ENCODE measurements at regions not wholly inside any gene's neighbourhood (a gene's known extent, or its start where the extent isn't known, plus 50 kb on each side); places are given as distances from the start of the nearest gene placed in this dataset.

- Histone ChIP-seq H4K8ac (ENCODE audit: low read depth, low read length) (no peak overlapping the region), H3K4me3 (ENCODE audit: low read depth, low read length) (no peak overlapping the region), H3K4me1 (ENCODE audit: control insufficient read depth in 1 of 2, insufficient read depth in 2 of 2, low read length in 2 of 2) (no peaks in the 10 kb centered on the region), H3K14ac (ENCODE audit: low read length) (no peak overlapping the region), H3K27me3 (ENCODE audit: insufficient read depth, low read length) (no peaks in the 10 kb centered on the region), H4K91ac (ENCODE audit: low read depth, low read length) (no peak overlapping the region), H2AFZ (ENCODE audit: insufficient read depth, low read length, poor library complexity) (no peak overlapping the region), H3K4ac (ENCODE audit: low read depth, low read length) (no peak overlapping the region), H2BK12ac (ENCODE audit: low read length) (no peak overlapping the region), H3K36me3 (ENCODE audit: control insufficient read depth in 1 of 2, insufficient read depth in 2 of 2, low read length in 2 of 2) (no peaks in the 10 kb centered on the region), H3K27ac (ENCODE audit: low read depth, low read length) (no peak overlapping the region), H3K9me3 (ENCODE audit: insufficient read depth, low read depth, low read length) (peaks cover 4% of the 10 kb centered on the region), H3K23ac (ENCODE audit: low read length) (no peak overlapping the region), H3K79me2 (ENCODE audit: control insufficient read depth, insufficient read depth, low read length, poor library complexity) (no peaks in the 10 kb centered on the region), H2BK5ac (ENCODE audit: low read depth, low read length, poor library complexity) (no peak overlapping the region), H3K9ac (ENCODE audit: low read length) (no peak overlapping the region), H4K12ac (ENCODE audit: low read depth, low read length) (no peak overlapping the region), H3K18ac (ENCODE audit: low read length) (no peak overlapping the region), H2BK120ac (ENCODE audit: insufficient read depth, low read length, poor library complexity) (no peak overlapping the region), H2AK5ac (ENCODE audit: low read length) (no peak overlapping the region), H3K79me1 (ENCODE audit: low read length) (no peaks in the 10 kb centered on the region), H3K4me2 (ENCODE audit: low read length) (no peak overlapping the region)
- WGBS (ENCODE audit: extremely low coverage, insufficient coverage, insufficient read length) = no CpG with 5 or more reads among the region's 3 CpGs
- DNase-seq = no peak
Measured at GRCh38 chr15:49706805-49707204, 86.0 kb downstream of the DTWD1 start.

GRCh38 chr15:49707598-49707997 lies 86.8 kb downstream of the DTWD1 start:
- Histone ChIP-seq H3K14ac (ENCODE audit: low read length) (no peak overlapping the region), H3K27me3 (ENCODE audit: insufficient read depth, low read length) (no peaks in the 10 kb centered on the region), H4K91ac (ENCODE audit: low read depth, low read length) (no peak overlapping the region), H3K27ac (ENCODE audit: low read depth, low read length) (no peak overlapping the region), H3K23ac (ENCODE audit: low read length) (no peak overlapping the region), H3K36me3 (ENCODE audit: control insufficient read depth in 1 of 2, insufficient read depth in 2 of 2, low read length in 2 of 2) (no peaks in the 10 kb centered on the region), H2AK5ac (ENCODE audit: low read length) (no peak overlapping the region), H3K79me2 (ENCODE audit: control insufficient read depth, insufficient read depth, low read length, poor library complexity) (no peaks in the 10 kb centered on the region), H3K4me1 (ENCODE audit: control insufficient read depth in 1 of 2, insufficient read depth in 2 of 2, low read length in 2 of 2) (no peaks in the 10 kb centered on the region), H3K4ac (ENCODE audit: low read depth, low read length) (no peak overlapping the region), H3K4me3 (ENCODE audit: low read depth, low read length) (no peak overlapping the region), H2BK12ac (ENCODE audit: low read length) (no peak overlapping the region), H2AFZ (ENCODE audit: insufficient read depth, low read length, poor library complexity) (no peak overlapping the region), H3K79me1 (ENCODE audit: low read length) (no peaks in the 10 kb centered on the region), H3K9ac (ENCODE audit: low read length) (no peak overlapping the region), H3K18ac (ENCODE audit: low read length) (no peak overlapping the region), H4K8ac (ENCODE audit: low read depth, low read length) (no peak overlapping the region), H3K9me3 (ENCODE audit: insufficient read depth, low read depth, low read length) (peaks cover 4% of the 10 kb centered on the region), H2BK120ac (ENCODE audit: insufficient read depth, low read length, poor library complexity) (no peak overlapping the region), H3K4me2 (ENCODE audit: low read length) (no peak overlapping the region), H4K12ac (ENCODE audit: low read depth, low read length) (no peak overlapping the region), H2BK5ac (ENCODE audit: low read depth, low read length, poor library complexity) (no peak overlapping the region)
- DNase-seq = no peak
- no CpG with 5 or more reads among the region's 1 CpG for WGBS (ENCODE audit: extremely low coverage, insufficient coverage, insufficient read length)

DNA sequence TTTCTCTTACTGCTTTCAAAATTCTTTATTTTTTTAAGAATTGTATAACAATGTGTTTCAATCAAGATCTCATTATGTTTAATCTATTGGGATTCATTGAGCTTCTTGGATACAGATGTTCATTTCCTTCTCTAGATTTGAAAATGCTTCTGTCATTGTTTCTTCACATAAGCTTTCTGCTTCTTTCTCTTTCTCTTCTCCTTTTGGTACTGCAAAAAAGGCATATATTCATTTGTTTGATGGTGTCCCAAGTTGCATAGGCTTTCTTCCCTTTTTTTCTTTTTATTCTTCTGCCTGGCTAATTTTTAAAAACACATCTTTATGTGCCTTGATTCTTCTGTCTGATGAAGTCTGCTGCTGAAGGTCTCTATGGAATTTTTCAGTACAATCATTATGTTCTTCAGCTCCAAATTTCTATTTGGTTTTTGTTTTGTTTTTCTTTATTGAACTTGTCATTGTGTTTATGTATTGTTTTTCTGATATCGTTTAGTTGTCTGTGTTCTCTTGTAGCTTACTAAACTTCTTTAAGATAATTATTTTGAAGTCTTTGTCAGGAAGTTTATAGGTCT lies 88.9 kb downstream of the DTWD1 start:
- Histone ChIP-seq H4K8ac (ENCODE audit: low read depth, low read length) (no peak overlapping the region), H3K9me3 (ENCODE audit: insufficient read depth, low read depth, low read length) (peaks cover 4% of the 10 kb centered on the region), H3K4ac (ENCODE audit: low read depth, low read length) (no peak overlapping the region), H2BK120ac (ENCODE audit: insufficient read depth, low read length, poor library complexity) (no peak overlapping the region), H3K18ac (ENCODE audit: low read length) (no peak overlapping the region), H3K36me3 (ENCODE audit: control insufficient read depth in 1 of 2, insufficient read depth in 2 of 2, low read length in 2 of 2) (no peaks in the 10 kb centered on the region), H2BK5ac (ENCODE audit: low read depth, low read length, poor library complexity) (no peak overlapping the region), H4K12ac (ENCODE audit: low read depth, low read length) (no peak overlapping the region), H3K4me2 (ENCODE audit: low read length) (no peak overlapping the region), H3K14ac (ENCODE audit: low read length) (no peak overlapping the region), H3K23ac (ENCODE audit: low read length) (no peak overlapping the region), H3K79me2 (ENCODE audit: control insufficient read depth, insufficient read depth, low read length, poor library complexity) (no peaks in the 10 kb centered on the region), H3K27ac (ENCODE audit: low read depth, low read length) (no peak overlapping the region), H4K91ac (ENCODE audit: low read depth, low read length) (no peak overlapping the region), H3K4me3 (ENCODE audit: low read depth, low read length) (no peak overlapping the region), H3K27me3 (ENCODE audit: insufficient read depth, low read length) (no peaks in the 10 kb centered on the region), H3K9ac (ENCODE audit: low read length) (no peak overlapping the region), H2BK12ac (ENCODE audit: low read length) (no peak overlapping the region), H2AK5ac (ENCODE audit: low read length) (no peak overlapping the region), H3K4me1 (ENCODE audit: control insufficient read depth in 1 of 2, insufficient read depth in 2 of 2, low read length in 2 of 2) (no peaks in the 10 kb centered on the region), H2AFZ (ENCODE audit: insufficient read depth, low read length, poor library complexity) (no peak overlapping the region), H3K79me1 (ENCODE audit: low read length) (no peaks in the 10 kb centered on the region)
- no CpG with 5 or more reads among the region's 1 CpG for WGBS (ENCODE audit: extremely low coverage, insufficient coverage, insufficient read length)
- no peak for DNase-seq

GRCh38 chr15:49712162-49712561 lies 91.3 kb downstream of the DTWD1 start:
- no peak overlapping the region for H3K18ac ChIP-seq (ENCODE audit: low read length)
- no peak overlapping the region for H2AFZ ChIP-seq (ENCODE audit: insufficient read depth, low read length, poor library complexity)
- no peak overlapping the region for H3K4me2 ChIP-seq (ENCODE audit: low read length)
- no peak overlapping the region for H3K23ac ChIP-seq (ENCODE audit: low read length)
- no peak overlapping the region for H3K4ac ChIP-seq (ENCODE audit: low read depth, low read length)
- no peak overlapping the region for H4K91ac ChIP-seq (ENCODE audit: low read depth, low read length)
- no peak overlapping the region for H2BK5ac ChIP-seq (ENCODE audit: low read depth, low read length, poor library complexity)
- H3K36me3 ChIP-seq (ENCODE audit: control insufficient read depth in 1 of 2, insufficient read depth in 2 of 2, low read length in 2 of 2) = no peaks in the 10 kb centered on the region
- H2BK12ac ChIP-seq (ENCODE audit: low read length) = no peak overlapping the region
- H3K79me1 ChIP-seq (ENCODE audit: low read length) = no peaks in the 10 kb centered on the region
- H2AK5ac ChIP-seq (ENCODE audit: low read length) = no peak overlapping the region
- no peak overlapping the region for H3K9ac ChIP-seq (ENCODE audit: low read length)
- no peak overlapping the region for H4K8ac ChIP-seq (ENCODE audit: low read depth, low read length)
- H3K14ac ChIP-seq (ENCODE audit: low read length) = no peak overlapping the region
- H3K27ac ChIP-seq (ENCODE audit: low read depth, low read length) = no peak overlapping the region
- no peak overlapping the region for H3K4me3 ChIP-seq (ENCODE audit: low read depth, low read length)
- H2BK120ac ChIP-seq (ENCODE audit: insufficient read depth, low read length, poor library complexity) = no peak overlapping the region
- H3K4me1 ChIP-seq (ENCODE audit: control insufficient read depth in 1 of 2, insufficient read depth in 2 of 2, low read length in 2 of 2) = no peaks in the 10 kb centered on the region
- no peak overlapping the region for H4K12ac ChIP-seq (ENCODE audit: low read depth, low read length)
- no peaks in the 10 kb centered on the region for H3K79me2 ChIP-seq (ENCODE audit: control insufficient read depth, insufficient read depth, low read length, poor library complexity)
- H3K27me3 ChIP-seq (ENCODE audit: insufficient read depth, low read length) = no peaks in the 10 kb centered on the region
- DNase-seq = no peak
- no CpG with 5 or more reads among the region's 3 CpGs for WGBS (ENCODE audit: extremely low coverage, insufficient coverage, insufficient read length)
- peaks cover 4% of the 10 kb centered on the region for H3K9me3 ChIP-seq (ENCODE audit: insufficient read depth, low read depth, low read length)
